Endothelial cell of hepatic sinusoid (primary cell): ENCODE measurements at regions not wholly inside any gene's neighbourhood (a gene's known extent, or its start where the extent isn't known, plus 50 kb on each side); places are given as distances from the start of the nearest gene placed in this dataset.
"Not testable (repeated sequence)": the region's sequence is repeated elsewhere in the genome, so short reads cannot be mapped to it uniquely, and the experiment has no call there.

Experiments used
- in situ Hi-C: cut with HindIII; loops from 2 replicates; pipeline ENCODE4 v1.10.0; 2017; ENCODE audit warnings: low sequenced_read_pairs

DNA sequence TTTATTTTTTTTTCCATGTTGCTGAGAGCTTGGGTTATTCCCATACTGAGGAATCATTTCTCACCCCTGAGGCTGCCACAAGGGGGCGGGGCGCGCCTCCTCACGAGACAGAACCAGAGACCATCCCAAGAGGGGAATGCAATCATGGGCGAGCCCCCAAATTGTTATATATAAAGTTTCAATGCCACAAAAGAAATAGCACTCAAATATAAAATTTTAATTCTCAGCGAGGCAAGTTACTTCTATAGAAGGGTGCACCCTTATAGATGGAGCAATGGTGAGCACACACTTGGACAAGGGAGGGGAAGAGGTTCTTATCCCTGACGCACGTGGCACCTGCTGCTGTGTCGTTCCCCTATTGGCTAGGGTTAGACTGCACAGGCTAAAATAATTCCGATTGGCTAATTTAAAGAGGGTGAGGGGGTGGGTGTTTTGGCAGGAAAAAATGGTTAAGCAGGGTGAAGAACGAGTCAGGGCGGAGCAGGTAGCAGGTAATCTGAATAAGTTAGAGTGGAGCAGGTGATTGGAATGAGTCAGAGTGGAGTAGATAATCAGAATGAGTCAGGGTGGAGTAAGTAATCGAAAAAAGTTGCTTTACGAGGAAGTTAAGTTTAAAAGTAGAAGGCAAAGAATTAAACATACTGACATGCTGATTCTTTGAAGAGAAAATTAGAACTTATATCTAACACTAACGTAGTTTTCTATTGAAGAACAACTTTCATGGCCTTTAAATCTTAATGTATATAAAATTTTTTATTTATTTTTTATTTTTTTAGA is 177.5 kb downstream of the MTCL1 start:
- in situ Hi-C loops: no loop called here

DNA sequence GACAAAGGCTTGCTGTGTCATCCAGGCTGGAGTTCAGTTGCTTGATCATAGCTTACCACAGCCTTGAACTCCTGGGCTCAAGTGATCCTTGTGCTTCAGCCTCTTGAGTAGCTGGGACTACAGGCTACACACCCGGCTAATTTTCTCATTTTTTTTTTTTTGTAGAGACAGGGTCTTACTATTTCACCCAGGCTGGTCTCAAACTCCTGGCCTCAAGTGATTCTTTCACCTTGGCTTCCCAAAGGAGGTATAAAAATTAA is 178.0 kb downstream of the MTCL1 start:
- in situ Hi-C loops: no loop called here

DNA sequence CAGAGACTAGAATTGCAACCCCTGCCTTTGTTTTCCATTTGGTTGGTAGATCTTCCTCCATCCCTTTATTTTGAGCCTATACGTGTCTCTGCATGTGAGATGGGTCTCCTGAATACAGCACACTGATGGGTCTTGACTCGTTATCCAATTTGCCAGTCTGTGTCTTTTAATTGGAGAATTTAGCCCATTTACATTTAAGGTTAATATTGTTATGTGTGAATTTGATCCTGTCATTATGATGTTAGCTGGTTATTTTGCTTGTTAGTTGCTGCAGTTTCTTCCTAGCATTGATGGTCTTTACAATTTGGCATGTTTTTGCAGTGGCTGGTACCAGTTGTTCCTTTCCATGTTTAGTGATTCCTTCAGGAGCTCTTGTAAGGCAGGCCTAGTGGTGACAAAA is 182.5 kb downstream of the MTCL1 start:
- in situ Hi-C loops: not testable (repeated sequence)

DNA sequence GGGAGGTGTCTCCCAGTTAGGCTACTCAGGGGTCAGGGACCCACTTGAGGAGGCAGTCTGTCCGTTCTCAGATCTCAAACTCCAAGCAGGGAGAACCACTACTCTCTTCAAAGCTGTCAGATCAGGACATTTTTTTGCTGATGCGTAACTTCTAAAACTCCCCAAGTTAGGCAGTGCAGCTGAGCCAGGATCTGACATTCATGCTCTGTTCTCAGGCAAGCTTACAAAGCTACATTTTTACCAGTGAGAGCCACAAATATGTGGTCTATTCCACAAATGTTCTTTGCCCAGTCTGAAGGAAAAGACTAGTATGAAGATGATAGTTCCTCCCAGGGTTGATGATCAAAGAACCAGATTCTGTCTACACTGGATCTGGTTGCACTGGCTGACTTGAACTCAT is 184.1 kb downstream of the MTCL1 start:
- in situ Hi-C loops: no loop called here

DNA sequence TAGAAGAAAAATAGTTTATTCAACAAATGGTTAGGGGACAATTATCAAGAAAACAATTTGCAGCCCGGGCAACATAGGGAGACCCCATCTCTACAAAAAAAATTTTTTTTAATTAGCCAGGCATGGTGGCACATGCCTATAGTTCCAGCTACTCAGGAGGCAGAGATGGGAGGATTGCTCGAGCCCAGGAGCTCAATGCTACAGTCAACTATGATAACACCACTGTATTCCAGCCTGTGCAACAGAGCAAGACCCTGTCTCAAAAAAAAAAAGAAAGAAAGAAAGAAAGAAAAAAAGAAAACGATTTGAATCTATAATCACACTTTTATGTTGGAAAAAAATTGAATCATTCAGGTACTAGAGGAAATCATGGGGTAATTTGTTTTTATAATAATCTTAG is 185.1 kb downstream of the MTCL1 start:
- in situ Hi-C loops: not testable (repeated sequence)

DNA sequence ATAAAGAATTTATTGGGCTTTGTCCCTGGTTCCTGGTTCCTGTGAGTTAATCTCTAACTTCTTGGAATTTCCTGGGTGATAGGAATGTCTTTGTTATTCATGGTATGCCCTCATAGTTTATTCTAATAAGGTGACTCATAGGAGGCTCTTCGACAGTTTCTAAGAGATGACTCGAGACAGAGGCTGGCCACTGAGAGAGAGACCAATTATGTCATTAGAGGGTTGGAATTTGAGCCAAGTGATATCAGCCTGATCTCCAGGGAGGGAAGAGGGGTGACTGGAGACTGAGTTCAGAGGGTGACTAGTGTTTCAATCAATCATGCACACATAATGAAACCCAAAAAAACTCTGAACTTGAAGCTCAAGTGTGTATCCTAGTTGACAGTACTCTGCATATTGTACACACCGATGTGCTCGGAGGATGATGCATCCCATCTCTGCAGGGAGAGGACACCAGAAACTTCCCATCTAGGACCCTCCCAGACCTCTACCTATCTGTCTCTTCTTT is 185.7 kb downstream of the MTCL1 start:
- in situ Hi-C loops: no loop called here

DNA sequence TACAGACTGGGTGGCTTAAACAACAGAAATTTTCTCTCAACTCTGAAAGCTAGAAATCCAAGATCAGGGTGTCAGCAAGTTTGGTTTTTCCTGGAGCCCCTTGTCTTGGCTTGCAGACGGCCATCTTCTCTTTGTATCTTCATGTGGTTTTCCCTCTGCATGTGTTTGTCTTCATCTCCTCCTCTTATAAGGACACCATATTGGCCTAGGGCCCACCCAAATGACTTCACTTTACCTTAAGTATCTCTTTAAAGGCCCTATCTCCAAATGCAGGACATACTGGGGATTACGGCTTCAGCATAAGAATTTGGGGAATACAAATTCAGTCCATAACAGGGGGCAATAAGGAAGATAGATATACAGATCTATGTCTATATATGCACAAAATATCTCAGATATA is 187.9 kb downstream of the MTCL1 start:
- in situ Hi-C loops: no loop called here

DNA sequence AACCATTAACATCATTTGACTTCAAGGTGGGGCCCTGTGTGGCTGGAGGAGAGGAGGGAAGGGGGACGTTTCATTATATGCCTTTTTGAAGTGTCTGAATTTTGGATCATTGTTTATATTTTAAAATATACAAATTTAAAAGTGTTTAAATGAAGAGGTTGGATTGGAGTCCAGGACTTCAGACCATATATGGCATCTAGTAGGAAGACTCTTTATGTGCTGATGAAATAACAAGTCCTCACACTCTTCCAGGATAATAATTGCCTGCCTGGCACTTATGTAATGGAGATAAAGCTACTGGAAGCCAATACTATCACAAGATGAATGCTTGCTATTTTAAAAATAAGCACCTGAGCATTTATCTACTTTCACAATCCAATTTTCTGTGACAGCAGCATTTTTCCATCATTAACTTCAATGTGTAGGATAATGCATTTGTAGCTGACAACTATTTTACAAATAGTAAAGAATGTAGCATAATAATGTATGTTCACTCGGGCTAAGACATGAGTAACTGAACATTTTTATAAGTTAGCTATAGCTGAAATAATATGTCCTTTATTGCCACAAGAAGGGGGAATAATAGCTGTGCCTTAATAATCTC is 188.4 kb downstream of the MTCL1 start:
- in situ Hi-C loops: no loop called here

DNA sequence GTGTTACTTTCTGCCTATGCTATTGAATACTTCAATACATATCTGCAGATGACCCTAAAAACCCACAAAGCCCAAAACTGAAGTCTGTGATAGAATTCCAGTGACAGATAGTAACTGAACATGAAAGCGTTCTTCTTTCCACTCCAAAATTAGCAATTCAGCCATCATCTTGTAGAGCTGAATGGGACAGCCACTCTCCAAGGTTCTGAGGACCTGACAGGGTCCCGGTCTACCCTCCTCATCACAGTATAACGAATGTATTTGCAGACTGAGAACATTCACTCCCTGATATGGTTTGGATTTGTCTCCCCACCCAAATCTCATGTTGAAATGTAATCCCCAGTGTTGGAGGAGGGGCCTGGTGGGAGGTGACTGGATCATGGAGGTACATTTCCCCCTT is 189.5 kb downstream of the MTCL1 start:
- in situ Hi-C loops: no loop called here

DNA sequence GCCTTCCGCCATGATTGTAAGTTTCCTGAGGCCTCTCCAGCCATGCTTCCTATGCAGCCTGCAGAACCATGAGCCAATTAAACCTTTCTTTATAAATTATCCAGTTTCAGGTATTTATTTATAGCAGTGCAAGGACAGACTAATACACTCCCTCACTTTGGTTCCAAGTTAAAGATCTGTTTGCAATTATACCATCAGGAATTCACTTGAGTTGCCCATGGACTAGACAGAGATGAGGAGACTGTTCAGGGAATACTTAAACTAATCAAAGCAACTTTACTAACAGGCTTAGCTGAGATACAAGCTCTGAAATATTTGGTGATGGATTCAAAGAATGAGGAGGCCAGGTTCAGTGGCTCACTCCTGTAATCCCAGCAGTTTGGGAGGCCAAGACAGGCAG is 190.0 kb downstream of the MTCL1 start:
- in situ Hi-C loops: no loop called here

DNA sequence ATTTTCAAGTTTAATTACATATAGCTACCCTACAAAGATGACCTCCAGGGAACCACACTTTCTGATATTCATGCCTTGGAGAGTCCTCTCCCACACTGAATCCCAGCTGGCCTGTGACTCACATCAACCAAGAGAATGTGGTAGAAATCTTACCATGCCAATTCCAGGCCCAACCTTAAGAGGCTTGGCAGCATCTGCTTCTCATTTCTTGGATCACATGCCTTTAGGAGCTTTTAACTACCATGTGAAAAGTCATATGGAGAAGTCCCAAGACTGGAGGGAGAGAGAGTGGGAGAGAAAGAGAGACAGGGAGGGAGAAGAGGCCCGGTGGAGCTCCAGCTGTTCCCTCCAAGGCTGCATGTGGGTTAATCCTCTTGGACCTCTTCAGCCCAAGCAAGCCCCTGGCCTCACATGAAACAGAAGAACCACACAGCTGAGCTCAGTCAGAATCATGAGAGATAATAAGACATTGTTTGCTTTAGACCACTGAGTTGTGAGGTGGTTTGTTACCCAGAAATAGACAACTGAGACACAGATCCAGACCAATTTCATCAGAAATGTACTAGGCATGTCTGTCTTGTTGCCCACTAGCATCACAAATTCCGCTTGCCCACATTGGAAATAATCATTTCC is 190.7 kb downstream of the MTCL1 start:
- in situ Hi-C loops: no loop called here

DNA sequence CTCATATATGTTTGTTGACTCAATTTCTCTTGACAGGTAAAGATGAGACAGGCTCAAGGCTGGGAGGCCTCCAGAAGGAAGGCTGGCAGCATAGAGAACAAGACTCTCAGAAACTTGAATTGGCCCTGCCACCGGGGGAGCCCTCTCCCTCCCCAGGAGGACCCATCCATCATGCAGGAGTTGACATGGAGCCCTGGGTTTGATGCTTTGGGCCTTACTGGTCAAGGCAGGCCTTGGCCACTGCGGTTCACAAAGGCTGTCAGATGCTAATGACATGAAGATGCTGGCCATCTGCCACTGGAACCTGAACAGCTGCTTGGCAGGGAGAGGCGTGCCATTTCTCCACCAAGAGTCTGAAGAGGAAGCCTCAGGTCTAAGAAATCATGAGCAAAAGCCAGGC is 193.6 kb downstream of the MTCL1 start:
- in situ Hi-C loops: no loop called here

DNA sequence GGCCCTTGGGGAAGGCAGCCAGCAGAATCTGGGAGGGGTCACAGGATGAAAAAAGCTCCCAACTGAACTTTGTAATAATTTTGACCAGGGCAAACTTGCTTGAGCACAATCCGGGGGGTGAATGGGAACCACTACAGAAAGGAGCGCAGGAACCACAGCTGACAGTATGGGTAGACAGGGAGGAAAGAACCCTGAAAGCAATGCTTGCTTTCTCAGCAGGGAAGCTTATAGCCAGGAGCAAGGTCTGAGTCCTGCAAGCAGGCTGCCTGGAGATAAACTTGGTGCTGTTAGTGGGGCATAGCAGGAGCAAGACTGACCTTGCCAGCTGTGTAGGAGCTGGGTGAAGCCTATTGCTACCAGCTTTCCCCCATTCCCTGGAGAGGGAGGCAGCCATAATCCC is 195.2 kb downstream of the MTCL1 start:
- in situ Hi-C loops: no loop called here

DNA sequence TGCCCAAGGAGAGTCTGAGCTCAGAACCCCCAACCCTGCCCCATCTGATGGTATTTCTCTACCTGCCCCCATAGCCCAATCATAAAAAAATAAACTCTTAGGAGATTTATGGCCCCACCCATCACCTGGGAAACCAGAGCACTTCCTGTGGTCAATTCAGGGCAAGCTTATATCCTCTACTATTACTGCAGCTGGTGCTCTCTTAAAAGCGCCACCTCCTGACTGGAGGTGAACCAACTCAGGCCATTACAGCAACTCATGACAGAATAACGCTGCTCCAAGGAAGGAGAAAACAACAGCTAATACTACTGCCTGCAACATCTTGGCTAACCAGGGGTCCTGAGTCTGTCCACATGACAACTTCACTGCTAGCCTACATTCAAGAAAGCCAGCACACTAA is 195.7 kb downstream of the MTCL1 start:
- in situ Hi-C loops: no loop called here

DNA sequence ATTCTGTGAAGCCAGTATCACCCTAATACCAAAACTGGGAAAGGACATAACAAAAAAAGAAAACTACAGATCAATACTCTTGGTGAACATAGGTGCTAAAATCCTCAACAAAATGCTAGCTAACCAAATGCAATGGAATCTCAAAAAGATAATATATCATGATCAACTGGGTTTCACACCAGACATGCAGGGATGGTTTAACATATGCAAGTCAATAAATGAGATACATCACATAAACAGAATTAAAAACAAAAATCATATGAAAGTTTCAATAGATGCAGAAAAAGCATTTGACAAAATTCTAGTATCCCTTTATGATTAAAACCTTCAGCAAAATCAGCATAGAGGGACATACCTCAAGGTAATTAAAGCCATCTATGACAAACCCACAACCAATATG is 198.2 kb upstream of the NDUFV2 start:
- in situ Hi-C loops: no loop called here

DNA sequence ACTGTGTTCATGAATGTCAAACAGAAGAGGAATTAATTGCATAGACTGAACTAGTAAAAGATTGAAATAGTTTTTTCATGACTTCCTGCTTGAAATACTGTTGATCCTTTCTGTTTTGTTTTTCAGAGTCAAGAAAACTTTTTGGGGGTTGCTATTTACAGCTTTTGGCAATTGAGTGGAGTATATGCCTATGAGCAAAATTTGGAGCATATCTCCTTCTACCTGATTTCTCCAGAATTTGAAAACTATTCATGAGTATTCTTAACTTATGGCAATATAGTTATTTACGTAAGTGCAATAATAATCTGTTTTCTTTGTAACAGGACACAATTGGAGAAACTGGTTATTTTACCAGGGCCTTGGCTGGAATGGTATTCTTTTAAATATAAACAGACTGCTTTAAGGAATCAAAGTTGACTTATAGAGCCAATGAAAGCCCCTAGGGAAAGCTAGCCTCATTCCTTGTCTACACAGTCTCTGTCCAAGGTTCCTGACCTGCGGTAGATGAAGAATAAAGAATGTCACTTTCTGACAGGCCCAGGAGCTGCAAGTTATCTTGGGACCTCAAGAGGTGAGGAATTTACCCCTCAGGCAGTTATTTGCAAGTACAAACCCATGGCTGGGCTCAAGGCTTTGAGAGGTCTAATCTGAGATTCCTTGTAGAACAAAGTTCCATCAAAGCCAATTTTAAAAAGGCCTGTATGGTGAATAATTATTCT is 193.5 kb upstream of the NDUFV2 start:
- in situ Hi-C loops: no loop called here

DNA sequence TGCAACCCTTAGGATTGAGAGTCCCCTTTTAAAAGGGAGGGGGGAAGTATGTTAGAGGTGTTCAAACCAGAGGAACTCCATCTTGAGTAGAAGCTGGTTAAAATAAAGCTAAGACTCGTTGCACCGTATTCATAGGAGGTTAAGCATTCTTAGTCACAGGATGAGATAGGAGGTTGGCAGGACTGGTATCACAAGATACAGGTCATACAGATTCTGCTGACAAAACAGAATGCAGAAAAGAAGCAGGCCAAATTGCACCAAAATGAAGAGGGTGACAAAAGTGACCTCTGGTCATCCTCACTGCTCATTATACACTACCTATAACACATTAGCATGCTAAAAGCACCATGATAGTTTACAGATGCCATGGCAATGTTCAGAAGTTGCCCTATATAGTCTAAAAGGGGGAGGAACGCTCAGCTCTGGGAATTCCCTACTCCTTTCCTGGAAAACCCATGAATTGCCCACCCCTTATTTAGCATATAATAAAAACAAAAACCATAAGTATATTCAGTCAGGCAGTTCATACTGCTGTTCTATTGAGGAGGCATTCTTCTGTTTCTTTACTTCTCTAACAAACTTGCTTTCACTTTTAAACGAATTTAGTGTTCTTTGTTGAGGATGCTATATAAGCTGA is 192.2 kb upstream of the NDUFV2 start:
- in situ Hi-C loops: no loop called here

DNA sequence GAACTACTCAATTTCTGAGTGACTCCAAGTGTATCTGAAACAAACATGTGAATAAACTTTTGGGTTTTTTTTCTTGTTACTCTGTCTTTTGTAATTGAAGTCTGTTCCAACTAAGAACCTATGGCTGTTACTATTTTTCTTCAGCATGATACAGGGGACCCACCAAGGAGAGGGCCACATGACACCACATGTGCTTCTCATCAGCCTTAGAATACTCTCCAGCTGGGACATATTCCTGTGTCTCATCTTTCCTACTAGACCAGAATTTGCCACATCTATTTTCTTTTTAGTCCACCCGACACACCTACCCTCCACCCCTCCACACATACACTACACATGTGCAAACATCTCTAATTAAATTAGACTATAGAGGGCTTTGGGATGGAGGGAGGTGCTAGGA is 191.7 kb upstream of the NDUFV2 start:
- in situ Hi-C loops: no loop called here

DNA sequence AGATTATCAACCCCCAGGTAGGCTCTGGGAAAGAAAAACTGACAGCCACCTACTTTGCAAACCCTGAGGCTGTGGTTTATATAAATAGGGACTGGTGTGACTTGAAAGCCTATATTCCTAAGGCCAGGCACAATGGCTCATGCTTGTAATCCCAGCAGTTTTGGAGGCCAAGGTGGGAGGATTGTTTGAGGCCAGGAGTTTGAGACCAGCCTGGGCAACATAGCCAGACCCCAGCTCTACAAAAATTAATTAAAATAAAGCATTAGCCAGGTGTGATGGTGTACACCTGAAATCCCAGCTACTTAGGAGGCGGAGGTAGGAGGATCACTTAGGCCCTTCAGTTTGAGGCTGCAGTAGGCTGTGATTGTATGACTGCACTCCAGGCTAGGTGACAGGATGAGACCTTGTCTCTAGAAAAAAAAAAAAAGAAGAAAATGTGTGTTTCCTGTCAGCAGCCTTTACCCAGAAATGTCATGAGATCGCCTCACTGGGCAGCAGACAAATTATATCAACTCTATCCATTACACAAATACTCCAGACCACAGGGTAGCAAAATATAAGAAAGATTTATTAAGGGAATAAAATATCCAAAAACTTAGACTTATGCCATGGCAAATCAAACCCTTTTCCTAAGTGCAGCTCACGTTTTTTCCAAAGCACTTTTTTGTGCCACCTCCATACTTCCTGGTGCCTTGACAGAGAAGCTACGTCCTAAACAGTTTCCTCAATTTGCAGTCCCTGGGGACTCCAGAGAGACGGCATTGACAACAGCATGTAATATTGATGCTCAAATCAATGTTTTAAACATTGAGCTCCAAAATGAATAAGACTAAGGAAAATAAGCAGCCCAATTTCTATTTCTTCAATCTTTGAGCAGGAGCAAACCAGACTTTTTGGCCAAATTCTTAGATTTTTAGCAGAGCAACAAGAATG is 190.8 kb upstream of the NDUFV2 start:
- in situ Hi-C loops: no loop called here
